WERI-Rb-1 (cell line): ENCODE measurements at regions not wholly inside any gene's neighbourhood (a gene's known extent, or its start where the extent isn't known, plus 50 kb on each side); places are given as distances from the start of the nearest gene placed in this dataset.

Source experiments
- DNase-seq: peaks from one replicate; pipeline ENCODE4 v3.0.0-alpha.2; 2020
- H3K27ac ChIP-seq: fragments of 250-450 bp; sonication (Bioruptor Pico); 2 replicates; pipeline ENCODE4 v1.5.1; 2020; ENCODE audit warnings: mild to moderate bottlenecking, moderate library complexity
- H3K27me3 ChIP-seq: fragments of 250-450 bp; sonication (Bioruptor Pico); 2 replicates; pipeline ENCODE4 v1.5.1; 2021; ENCODE audit warnings: mild to moderate bottlenecking, low read depth, moderate library complexity; ENCODE audit not compliant: insufficient read depth, severe bottlenecking
- H3K36me3 ChIP-seq: fragments of 250-450 bp; sonication (Bioruptor Pico); 2 replicates; pipeline ENCODE4 v1.5.1; 2020; ENCODE audit warnings: mild to moderate bottlenecking, moderate library complexity
- H3K4me3 ChIP-seq: 2 replicates; pipeline ENCODE4 v1.5.1; 2011; ENCODE audit warnings: low read depth, mild to moderate bottlenecking, control low read depth, low read length
- H3K9me3 ChIP-seq: fragments of 250-450 bp; sonication (Bioruptor Pico); 2 replicates; pipeline ENCODE4 v1.5.1; 2021; ENCODE audit warnings: mild to moderate bottlenecking, moderate library complexity; ENCODE audit not compliant: severe bottlenecking
- TF ChIP-seq, protein P1 (sequence below): IDR thresholded peaks from 2 replicates; pipeline ENCODE4 v1.5.1; 2011; ENCODE audit warnings: low read depth, mild to moderate bottlenecking, control low read depth, inconsistent platforms, low read length

DNA sequence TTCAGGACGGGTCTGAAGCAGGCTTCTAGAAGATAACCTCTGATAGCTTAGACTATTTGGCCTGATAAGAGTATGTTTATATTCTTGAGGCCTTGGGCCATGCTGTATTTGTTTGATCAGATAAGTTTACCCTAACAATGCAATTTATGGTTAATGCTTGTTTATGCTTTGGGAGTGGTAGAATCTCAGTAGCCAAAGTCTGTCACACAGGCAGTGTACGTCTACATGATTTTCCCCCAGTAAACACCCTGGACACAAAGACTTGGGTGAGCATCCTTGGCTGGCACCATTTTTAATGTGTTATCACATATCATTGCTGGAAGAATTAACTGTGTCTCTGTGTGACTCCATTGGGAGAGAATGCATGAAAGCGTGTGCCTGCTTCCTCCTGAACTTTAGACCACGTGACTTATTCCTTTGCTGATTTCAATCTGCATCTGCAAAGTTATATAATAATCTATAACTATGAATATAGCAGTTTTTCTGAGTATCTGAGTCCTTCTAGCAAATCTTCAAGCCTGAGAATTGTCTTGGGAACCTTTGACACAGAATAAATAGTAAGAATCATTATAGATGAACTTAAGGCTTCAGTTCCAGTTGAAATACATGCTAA, 172.4 kb downstream of the CASP12 start:
- H3K27ac ChIP-seq: no peak overlapping the region
- no peak for DNase-seq
- H3K36me3 ChIP-seq: no peaks in the 10 kb centered on the region
- no peaks in the 10 kb centered on the region for H3K27me3 ChIP-seq
- no peak overlapping the region for H3K4me3 ChIP-seq
- no peaks in the 10 kb centered on the region for H3K9me3 ChIP-seq
- TF ChIP-seq, protein P1, sequence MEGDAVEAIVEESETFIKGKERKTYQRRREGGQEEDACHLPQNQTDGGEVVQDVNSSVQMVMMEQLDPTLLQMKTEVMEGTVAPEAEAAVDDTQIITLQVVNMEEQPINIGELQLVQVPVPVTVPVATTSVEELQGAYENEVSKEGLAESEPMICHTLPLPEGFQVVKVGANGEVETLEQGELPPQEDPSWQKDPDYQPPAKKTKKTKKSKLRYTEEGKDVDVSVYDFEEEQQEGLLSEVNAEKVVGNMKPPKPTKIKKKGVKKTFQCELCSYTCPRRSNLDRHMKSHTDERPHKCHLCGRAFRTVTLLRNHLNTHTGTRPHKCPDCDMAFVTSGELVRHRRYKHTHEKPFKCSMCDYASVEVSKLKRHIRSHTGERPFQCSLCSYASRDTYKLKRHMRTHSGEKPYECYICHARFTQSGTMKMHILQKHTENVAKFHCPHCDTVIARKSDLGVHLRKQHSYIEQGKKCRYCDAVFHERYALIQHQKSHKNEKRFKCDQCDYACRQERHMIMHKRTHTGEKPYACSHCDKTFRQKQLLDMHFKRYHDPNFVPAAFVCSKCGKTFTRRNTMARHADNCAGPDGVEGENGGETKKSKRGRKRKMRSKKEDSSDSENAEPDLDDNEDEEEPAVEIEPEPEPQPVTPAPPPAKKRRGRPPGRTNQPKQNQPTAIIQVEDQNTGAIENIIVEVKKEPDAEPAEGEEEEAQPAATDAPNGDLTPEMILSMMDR: no peak

DNA sequence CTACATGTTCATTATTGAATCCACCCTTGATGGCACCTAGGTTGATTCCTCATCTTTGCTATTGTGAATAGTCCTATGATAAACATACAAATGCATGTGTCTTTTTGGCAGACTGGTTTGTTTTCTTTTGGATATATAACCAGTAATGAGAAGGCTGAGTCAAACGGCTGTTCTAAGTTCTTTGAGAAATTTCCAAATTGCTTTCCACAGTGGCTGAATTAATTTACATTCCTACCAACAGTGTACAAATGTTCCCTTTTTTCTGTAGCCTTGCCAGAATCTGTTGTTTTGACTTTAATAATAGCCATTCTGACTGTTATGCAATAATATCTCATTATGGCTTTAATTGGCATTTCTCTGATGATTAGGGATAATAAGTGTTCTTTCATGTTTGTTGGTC, 184.9 kb downstream of the CASP12 start:
- TF ChIP-seq, protein P1: no peak
- Histone ChIP-seq H3K27me3 (no peaks in the 10 kb centered on the region), H3K36me3 (no peaks in the 10 kb centered on the region), H3K9me3 (no peaks in the 10 kb centered on the region), H3K27ac (no peak overlapping the region), H3K4me3 (no peak overlapping the region)
- no peak for DNase-seq

DNA sequence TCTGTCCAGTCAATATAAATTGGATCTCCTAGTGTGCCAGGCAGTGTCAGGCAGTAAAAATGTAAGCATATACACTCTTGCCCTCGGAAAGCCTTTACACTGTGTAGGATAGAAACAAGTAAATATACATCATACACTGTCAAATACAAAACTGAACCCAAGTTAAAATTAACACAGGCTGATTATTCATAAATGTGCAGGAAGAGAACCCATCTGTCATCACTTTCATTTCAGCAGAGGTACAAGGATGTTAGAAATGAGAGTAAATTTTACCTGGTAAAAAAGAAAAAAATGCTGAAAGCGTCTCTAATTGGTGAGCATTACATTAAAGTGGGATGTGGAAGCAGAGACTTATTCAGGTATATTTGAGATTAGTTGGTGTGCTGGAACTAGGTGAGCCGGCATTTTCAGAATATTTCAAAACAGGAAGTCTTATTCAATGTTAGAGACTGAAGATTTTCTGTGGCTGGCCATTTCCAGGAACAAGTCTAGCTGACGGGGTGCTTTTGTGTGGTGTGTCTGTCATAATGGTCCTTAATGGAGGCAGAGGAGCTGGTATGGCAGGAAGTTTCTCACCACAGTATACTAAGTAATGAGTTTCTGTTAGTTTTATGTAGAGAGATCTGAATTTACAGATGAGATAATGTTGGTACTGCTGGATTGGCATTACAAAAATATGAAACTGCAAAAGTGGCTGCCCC, 192.6 kb downstream of the CASP12 start:
- Histone ChIP-seq H3K36me3 (no peaks in the 10 kb centered on the region), H3K27me3 (no peaks in the 10 kb centered on the region), H3K27ac (no peak overlapping the region), H3K9me3 (no peaks in the 10 kb centered on the region), H3K4me3 (no peak overlapping the region)
- TF ChIP-seq, protein P1: no peak
- no peak for DNase-seq

DNA sequence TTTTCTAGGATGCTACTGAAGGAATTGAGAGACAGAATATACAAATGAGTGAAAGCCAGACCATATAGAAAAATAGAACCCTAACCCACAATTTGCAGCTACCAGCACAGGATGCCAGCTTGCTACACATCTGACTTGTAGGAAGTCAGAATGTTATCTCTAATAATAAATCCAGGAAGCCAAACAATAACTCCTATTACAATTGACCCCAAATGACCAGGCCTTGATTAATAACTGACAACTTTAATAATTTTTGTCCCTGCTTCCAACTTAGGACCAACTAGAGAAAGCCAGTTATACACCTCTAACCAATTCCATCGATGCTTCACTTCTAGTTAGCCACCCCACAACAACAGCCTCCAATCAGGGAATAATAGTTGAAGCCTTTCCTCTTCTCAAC, 193.4 kb downstream of the CASP12 start:
- H3K36me3 ChIP-seq: no peaks in the 10 kb centered on the region
- H3K4me3 ChIP-seq: no peak overlapping the region
- no peaks in the 10 kb centered on the region for H3K9me3 ChIP-seq
- DNase-seq: no peak
- no peaks in the 10 kb centered on the region for H3K27me3 ChIP-seq
- TF ChIP-seq, protein P1: no peak
- H3K27ac ChIP-seq: no peak overlapping the region

DNA sequence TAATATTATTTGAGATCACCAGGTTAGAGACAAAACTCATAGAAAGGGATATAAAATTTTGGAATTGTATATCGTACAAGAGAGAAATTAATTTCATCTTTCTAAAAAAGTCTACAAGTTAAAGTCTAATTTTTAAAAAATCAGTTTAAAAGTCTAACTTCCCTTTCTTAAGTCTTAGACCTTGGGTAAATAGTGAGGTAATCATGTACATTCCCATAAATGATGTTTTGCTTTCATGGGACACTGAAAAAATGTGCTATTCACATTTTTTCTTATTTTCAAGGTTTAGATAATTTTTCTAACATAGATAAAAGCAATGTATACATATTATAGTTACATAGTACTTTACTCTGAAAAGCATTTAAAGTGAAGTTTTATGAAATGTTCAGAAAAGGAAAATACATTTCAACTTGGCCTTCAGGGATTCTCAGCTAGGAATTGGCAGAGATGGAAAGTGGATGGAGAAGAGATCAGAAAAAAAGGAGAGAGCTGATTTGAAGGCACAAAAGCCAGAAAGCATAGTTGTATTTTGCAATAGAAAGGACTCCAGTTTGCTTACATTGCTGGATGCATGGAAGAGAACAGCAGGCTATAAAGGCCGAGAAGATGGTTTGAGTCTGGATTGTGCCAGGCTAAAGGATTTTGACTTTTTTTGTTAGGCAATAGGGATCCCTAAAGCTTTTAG, 194.0 kb downstream of the CASP12 start:
- Histone ChIP-seq H3K9me3 (no peaks in the 10 kb centered on the region), H3K27ac (no peak overlapping the region), H3K4me3 (no peak overlapping the region)

More for the DNA sequence above, 194.0 kb downstream of the CASP12 start:
- Histone ChIP-seq H3K36me3 (no peaks in the 10 kb centered on the region), H3K27me3 (no peaks in the 10 kb centered on the region)
- TF ChIP-seq, protein P1: no peak
- no peak for DNase-seq
